Thoracic aorta (tissue), 2 donors: ENCODE measurements at regions not wholly inside any gene's neighbourhood (a gene's known extent, or its start where the extent isn't known, plus 50 kb on each side); places are given as distances from the start of the nearest gene placed in this dataset.
A peak's percentile ranks its signal among the peaks of the same experiment; 100 is the strongest.

ENCODE experiments used
- ATAC-seq: fragments of 150-250 bp; one replicate; pipeline ENCODE4 v1.8.0; 2017; ENCODE audit warnings: low read depth; ENCODE audit not compliant: insufficient number of reproducible peaks, low FRiP score
- DNase-seq: peaks from one replicate; pipeline ENCODE4 v3.0.0-alpha.2; 2020; ENCODE audit warnings: low spot score
- H3K27ac ChIP-seq, 2 donors: fragments of 200-600 bp; sonication (generic); 1 replicate in 1 of 2; 2 replicates in 1 of 2; pipeline ENCODE4 v1.5.1; 2016; ENCODE audit warnings: mild to moderate bottlenecking in 2 of 2, moderate library complexity in 2 of 2
- H3K27me3 ChIP-seq: fragments of 200-600 bp; sonication (generic); replicated peaks from 2 replicates; pipeline ENCODE4 v1.6.0; 2016; ENCODE audit warnings: mild to moderate bottlenecking; ENCODE audit not compliant: insufficient read depth
- H3K36me3 ChIP-seq: fragments of 200-600 bp; sonication (generic); one replicate; pipeline ENCODE4 v1.5.1; 2016
- H3K4me1 ChIP-seq, 2 donors: fragments of 200-600 bp; sonication (generic); 1 replicate in 1 of 2; 2 replicates in 1 of 2; pipeline versions ENCODE4 v1.5.1 to v1.6.0; 2016; ENCODE audit warnings: low read depth in 2 of 2, mild to moderate bottlenecking in 1 of 2; ENCODE audit not compliant: control insufficient read depth in 1 of 2
- H3K4me3 ChIP-seq: fragments of 200-600 bp; sonication (generic); 2 replicates; pipeline ENCODE4 v1.5.1; 2016; ENCODE audit warnings: mild to moderate bottlenecking
- H3K9me3 ChIP-seq: fragments of 200-600 bp; sonication (generic); 2 replicates; pipeline ENCODE4 v1.5.1; 2016
- TF ChIP-seq, protein P1 (sequence below): fragments of 200-600 bp; sonication (generic); IDR thresholded peaks from one replicate; pipeline ENCODE4 v1.5.1; 2019; ENCODE audit warnings: antibody characterized with exemption

DNA sequence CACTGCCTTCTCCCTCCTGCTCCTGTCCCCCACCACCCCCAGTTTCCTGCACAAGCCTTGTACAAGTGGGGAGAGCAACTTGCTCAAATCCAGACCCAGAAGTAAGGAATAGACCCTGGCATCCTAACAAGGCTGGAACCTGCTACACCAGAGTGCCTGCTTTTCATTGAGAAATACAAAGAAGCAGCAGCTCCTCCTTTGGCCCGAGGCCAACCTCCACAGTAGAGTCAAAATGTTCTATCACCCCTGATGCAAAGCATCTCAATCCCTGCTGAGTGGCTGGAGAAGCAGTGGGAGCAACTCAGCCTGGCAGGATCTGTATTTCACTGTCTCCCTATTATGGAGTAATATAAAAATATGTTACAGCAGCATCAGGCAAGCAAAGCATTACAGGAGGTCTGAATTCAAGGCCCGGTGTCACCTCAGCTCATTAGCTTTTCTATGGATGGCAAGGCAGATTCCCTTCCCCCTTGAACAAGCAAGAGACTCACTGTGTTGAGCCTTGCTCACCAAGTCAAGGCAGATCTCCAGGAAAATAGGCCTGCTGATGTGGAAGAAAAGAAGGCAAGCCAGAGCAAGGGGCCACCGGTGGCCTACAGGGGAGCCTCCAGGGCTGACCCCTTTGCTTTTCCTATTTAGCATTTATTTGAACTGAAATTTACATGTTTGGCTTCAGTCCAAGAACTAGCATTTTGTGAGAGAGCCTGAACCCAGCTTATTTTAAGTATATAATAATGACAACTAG is 186.3 kb upstream of the EGLN3 start:
- DNase-seq = no peak

DNA sequence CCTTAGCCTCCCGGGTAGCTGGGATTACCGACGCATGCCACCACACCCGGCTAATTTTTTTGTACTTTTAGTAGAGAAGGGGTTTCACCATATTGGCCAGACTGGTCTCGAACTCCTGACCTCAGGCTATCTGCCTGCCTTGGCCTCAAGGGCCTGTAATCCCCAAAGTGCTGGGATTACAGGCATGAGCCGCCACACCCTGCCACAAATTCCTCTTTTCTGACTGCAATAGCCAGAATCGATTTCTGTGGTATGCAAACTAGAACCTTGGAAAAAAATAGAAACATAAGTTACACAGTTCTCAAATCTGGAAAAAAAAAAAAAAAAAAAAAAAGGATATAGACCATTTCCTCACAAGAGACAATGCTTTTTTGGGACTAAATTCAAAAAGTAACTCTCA is 184.6 kb upstream of the EGLN3 start:
- H3K36me3 ChIP-seq = no peaks in the 10 kb centered on the region
- peaks cover 3 to 9% of the 10 kb centered on the region in 2 donors for H3K4me1 ChIP-seq
- DNase-seq = no peak
- no peaks in the 10 kb centered on the region for H3K9me3 ChIP-seq
- H3K4me3 ChIP-seq = no peak overlapping the region
- H3K27ac ChIP-seq = no peak overlapping the region
- no peak for ATAC-seq
- no peaks in the 10 kb centered on the region for H3K27me3 ChIP-seq
- TF ChIP-seq, protein P1, sequence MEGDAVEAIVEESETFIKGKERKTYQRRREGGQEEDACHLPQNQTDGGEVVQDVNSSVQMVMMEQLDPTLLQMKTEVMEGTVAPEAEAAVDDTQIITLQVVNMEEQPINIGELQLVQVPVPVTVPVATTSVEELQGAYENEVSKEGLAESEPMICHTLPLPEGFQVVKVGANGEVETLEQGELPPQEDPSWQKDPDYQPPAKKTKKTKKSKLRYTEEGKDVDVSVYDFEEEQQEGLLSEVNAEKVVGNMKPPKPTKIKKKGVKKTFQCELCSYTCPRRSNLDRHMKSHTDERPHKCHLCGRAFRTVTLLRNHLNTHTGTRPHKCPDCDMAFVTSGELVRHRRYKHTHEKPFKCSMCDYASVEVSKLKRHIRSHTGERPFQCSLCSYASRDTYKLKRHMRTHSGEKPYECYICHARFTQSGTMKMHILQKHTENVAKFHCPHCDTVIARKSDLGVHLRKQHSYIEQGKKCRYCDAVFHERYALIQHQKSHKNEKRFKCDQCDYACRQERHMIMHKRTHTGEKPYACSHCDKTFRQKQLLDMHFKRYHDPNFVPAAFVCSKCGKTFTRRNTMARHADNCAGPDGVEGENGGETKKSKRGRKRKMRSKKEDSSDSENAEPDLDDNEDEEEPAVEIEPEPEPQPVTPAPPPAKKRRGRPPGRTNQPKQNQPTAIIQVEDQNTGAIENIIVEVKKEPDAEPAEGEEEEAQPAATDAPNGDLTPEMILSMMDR = no peak

More for the DNA sequence above, 186.3 kb upstream of the EGLN3 start:
- Histone ChIP-seq H3K27ac (no peak overlapping the region), H3K4me3 (no peak overlapping the region), H3K4me1 (peaks cover 0 to 3% of the 10 kb centered on the region in 2 donors), H3K27me3 (no peaks in the 10 kb centered on the region), H3K9me3 (no peaks in the 10 kb centered on the region), H3K36me3 (no peaks in the 10 kb centered on the region)
- no peak for ATAC-seq
- TF ChIP-seq, protein P1 = no peak

DNA sequence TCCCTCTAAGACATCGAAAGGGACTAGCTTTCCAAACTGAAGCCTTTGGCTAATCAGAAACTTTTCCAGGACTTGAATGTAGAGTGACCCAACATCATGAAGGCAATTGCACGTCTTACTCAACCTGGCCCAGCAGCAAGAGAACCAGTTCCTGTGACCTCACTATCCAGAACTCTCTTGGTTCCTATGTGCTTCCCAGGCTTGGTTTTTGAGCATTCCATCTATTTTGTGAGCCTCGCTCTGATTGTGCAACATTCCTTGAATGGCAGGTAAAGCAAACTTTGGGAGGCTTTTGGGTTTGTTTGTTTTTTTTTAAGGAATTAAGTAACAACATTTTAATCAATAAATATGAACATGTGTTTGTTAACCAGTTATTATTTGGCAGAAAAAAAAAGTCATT is 183.6 kb upstream of the EGLN3 start:
- Histone ChIP-seq H3K27ac (no peak overlapping the region), H3K27me3 (no peaks in the 10 kb centered on the region), H3K4me3 (no peak overlapping the region), H3K36me3 (no peaks in the 10 kb centered on the region), H3K9me3 (no peaks in the 10 kb centered on the region), H3K4me1 (peaks cover under 1 to 9% of the 10 kb centered on the region in 2 donors)
- TF ChIP-seq, protein P1 = no peak
- DNase-seq (no peak), ATAC-seq (no peak)

DNA sequence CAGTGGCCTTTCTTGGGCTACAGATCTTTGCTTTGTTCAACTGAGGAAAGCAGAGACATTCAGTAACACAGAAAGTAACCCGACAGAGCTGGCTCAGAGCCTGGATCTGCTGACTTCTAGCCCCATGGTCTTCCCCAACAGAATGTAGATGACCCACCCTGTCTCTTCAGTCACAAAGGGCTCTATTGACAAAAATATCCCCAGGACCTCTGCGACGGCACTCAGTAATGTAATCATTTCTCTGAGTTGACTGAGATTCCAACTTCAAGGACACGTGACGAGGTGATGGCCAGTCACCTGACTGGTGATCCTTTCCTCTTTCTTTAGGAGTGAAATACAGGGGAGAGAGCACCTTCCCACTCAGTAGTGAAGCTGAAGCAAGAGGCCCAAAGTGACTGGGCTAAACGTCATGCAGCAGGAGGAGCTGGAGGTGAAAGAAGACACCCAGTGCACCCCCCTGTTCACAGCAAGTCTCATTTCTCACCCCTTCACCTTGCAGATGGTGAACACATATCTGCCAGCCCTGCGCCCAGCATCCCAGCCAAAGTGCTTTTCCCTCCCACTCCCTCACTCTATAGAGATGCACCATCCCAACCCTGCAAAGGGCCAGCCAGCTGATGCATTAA is 179.2 kb upstream of the EGLN3 start:
- no peak for ATAC-seq
- peak overlapping the region in 1 of 2 donors; percentile 13 for H3K27ac ChIP-seq

DNA sequence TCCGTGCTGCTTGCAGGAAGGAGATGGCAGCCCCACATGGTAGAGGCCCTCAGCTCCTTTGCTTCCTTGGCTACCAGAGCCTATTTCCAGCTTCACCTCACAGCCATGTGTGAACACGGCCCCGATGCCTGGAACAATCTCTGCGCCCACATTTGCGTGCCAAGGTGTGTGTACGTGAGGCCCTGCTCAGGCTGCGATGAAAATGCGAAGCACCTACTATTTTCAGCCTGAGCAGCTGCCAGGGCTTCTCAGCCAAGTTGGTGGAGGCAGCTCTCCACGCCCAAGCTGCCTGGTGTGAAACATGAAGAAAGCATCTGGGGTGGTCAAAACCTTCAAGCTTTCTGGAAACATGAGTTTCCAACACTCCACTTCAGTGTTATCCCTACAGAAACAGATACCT is 177.8 kb upstream of the EGLN3 start:
- no peaks in the 10 kb centered on the region for H3K36me3 ChIP-seq
- no peak for ATAC-seq
- peak overlapping the region in 1 of 2 donors; percentile 19 for H3K27ac ChIP-seq
- H3K4me1 ChIP-seq = peaks cover 0 to 9% of the 10 kb centered on the region in 2 donors
- no peak for DNase-seq
- H3K4me3 ChIP-seq = no peak overlapping the region
- TF ChIP-seq, protein P1 = no peak
- H3K9me3 ChIP-seq = no peaks in the 10 kb centered on the region
- H3K27me3 ChIP-seq = no peaks in the 10 kb centered on the region

More for the DNA sequence above, 179.2 kb upstream of the EGLN3 start:
- TF ChIP-seq, protein P1 = no peak
- no peaks in the 10 kb centered on the region for H3K36me3 ChIP-seq
- H3K9me3 ChIP-seq = no peaks in the 10 kb centered on the region
- no peak overlapping the region for H3K4me3 ChIP-seq
- no peaks in the 10 kb centered on the region for H3K27me3 ChIP-seq
- DNase-seq = no peak
- H3K4me1 ChIP-seq = peaks cover 0 to 9% of the 10 kb centered on the region in 2 donors
